DMS153 treated with DMSO at 0.1 percent for 48 hours (cell line): ENCODE measurements at regions not wholly inside any gene's neighbourhood (a gene's known extent, or its start where the extent isn't known, plus 50 kb on each side); places are given as distances from the start of the nearest gene placed in this dataset.

ENCODE experiments used
- DNase-seq: peaks from one replicate; lab custom pipeline; 2025; ENCODE audit not compliant: unreplicated experiment; lab: John Stamatoyannopoulos, UW

DNA sequence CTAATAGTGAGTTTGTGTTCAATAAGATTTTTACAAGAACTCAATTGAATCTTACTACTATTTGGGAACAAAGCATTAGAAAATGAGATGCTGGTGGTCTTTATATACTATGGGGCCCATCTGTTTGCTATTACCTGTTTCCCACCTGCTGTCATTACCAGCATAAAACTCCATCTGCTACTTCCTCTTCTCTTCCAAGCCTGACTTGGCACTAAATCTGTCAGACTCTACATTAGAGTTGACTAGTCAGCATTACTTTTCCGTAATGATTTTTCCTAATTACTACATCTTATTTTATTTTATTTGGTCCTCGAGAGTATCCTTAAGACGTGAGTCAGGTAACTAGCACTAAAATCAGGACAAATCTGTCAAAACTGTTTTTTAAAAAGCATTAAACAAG is 68.1 kb upstream of the KRR1 start:
- peak; percentile 11 for DNase-seq

DNA sequence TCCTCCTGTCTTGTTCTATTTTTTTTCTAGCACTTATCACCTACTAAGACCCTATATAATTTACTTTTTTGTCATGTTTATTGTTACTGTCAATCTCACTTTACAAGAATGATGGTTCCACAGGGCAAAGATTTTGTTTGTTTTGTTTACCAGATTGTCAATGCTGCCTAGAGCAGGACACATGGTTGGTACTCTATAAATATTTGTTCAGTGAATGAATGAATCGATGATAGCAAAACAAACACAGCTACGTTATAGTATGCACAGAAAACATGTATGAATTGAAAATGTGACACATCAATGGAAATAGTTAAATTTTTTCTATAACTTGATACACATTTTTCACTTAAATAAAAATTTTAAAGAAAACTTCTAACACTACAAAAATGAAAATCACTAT is 67.1 kb upstream of the KRR1 start:
- no peak for DNase-seq

GRCh38 chr12:75577812-75578211 is 66.4 kb upstream of the KRR1 start:
- DNase-seq, result no peak

GRCh38 chr12:75571656-75572205 is 60.3 kb upstream of the KRR1 start:
- no peak for DNase-seq

GRCh38 chr12:75571204-75571603 is 59.8 kb upstream of the KRR1 start:
- DNase-seq, result peak; percentile 56

- no peak for DNase-seq
Observed at GRCh38 chr12:75568801-75569200, 57.4 kb upstream of the KRR1 start.

DNA sequence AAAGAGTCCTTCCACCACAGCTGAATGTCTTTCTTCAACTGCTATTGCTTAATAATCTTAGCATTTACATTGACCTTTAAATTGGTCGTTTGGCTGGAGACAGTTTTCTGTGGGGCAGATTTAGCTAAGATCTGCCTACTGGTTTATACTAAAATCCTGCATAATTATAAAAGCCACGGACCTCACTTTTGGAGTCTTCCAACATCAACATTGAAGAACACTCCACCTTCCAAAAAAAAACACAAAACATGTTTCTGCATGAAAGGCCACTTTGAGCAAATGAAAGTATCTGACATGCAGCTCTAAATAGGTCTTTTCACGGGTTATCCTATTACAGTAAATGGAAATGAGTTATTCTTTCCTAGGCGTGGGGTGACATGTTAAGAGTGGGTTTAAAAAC is 57.0 kb upstream of the KRR1 start:
- DNase-seq, result no peak

DNA sequence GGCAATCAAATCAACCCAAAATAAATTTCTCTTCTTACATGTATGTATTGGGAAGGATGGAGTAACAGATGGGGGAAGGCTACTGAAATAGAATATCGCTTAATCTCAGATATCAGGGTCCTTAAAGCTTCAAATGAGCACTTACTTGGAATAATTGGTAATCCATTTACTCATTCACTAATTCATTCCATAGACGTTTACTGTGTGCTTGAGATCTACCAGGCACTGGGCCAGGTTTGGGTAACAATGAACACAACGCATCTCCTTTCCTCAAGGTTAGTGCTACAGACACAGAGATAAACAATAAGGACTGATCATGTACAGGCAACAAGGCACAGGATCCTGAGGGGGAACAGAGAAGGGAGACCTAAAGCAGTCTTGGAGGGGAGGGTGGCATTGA is 54.4 kb upstream of the KRR1 start:
- DNase-seq, result no peak

DNA sequence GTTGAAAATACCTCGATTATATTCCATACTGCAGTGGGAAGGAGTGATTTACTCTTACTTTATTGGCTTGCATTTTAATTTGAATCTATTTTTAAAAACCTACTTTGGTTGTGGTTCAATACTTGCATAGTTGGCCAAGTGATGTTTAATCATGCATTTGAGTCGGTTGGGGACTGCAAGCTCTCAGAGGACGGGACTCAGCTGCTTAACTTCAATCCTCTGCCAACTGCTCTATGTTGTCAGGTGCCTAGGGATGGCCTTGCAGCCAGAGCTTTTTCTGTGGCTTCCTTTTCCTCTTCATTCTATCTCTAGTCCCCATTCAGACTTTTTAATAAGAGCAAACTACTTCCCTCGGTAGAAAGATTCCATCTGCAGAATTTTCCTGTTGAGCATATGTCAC is 53.4 kb upstream of the KRR1 start:
- no peak for DNase-seq

DNA sequence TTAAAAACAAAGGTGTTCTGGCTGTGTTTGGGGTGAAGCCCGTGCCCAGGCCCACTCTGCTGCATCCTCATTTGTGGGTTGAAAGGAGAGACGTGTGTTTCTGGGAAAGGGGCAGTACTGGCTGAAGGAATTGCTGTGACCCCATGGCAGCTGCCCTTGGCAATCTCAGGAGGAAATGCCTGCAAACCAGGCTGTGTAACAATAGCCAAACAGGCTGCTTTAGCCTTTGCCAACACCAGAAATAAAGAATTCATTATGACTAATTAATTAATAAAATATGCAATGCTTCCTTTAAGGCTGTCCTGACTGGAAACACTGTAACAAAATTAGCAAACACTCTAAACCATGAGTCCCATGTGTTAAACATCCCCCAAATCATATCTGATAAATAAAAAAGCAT is 53.0 kb upstream of the KRR1 start:
- no peak for DNase-seq

- no peak for DNase-seq
Observed at GRCh38 chr12:75563351-75563750, 51.9 kb upstream of the KRR1 start.

- no peak for DNase-seq
Observed at GRCh38 chr12:75561921-75562320, 50.5 kb upstream of the KRR1 start.
